Superior temporal gyrus (tissue), 1 donor: ENCODE measurements at regions not wholly inside any gene's neighbourhood (a gene's known extent, or its start where the extent isn't known, plus 50 kb on each side); places are given as distances from the start of the nearest gene placed in this dataset.
"Not testable (repeated sequence)": the region's sequence is repeated elsewhere in the genome, so short reads cannot be mapped to it uniquely, and the experiment has no call there.

ENCODE experiments used
- DNase-seq: peaks from one replicate; pipeline ENCODE4 v3.0.0-alpha.2; 2016; ENCODE audit errors: extremely low spot score

DNA sequence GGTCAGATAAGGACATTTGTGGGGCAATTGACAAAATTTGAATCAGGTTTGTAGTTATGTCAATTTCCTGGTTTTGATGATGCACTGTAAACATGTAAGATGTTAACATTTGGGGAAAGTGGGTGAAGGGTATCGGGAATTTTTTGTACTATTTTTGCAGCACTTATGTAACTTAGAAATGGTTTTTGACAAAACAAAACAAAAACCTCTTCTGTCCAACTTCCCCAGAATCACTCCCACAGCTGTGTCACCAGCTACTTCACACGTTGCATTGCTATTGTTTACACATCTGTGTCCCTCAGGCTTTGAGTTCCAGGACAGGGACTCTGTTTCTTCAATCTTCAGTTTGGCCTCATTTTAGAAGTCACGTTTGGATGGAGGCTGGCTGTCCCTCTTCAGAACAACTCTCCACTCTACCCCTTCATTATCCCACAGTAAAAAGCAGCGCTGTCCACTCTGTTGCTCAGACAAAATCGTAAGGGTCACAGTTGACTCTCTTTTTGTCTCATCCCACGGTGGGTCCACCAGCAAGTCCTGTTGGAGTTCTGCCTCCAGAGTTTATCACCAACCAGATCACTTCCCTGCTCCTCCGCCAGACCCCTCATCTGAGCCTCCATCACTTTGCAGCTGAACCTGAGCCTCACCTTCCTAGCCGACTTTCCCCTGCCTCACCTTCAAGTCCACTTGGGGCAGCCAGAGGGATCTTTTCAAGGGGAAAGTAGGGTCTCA lies 63.2 kb downstream of the NENF start:
- peak; percentile 41 for DNase-seq

DNA sequence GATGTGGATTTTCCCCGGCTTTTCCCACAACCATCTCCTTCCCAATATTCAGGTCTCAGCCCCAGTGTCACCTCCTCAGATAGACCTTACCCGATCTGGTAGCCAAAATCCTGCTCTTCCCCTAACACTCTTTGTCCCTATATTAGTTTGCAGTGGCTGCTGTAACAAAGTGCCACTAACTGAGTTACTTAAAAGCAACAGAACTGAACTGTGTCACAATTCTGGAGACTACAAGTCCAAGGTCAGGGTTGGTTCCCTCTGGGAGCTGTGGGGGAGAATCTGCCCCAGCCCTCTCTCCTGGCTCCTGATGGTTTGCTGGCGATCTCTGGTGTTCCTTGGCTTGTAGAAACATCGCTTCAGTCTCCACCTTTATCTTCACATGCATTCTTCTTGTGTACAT lies 64.0 kb downstream of the NENF start:
- no peak for DNase-seq

DNA sequence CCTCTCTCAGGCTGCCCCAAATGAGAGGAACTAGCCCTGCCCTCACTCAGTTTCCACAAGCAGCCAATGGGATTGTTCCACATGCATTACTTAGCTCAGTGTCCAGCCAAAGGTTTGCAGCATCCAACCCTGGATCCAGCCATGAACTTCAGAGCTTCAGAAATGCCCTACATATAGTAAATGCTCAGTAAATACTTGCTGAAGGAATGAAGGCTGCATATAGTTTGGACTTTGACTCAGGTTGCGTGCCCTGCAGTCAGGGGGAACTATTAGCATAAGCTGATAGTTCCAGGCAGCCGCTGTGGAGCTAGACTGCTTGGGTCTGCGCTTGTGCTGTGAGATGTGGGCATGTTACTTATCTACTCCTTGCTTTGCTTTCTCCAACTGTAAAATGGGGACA lies 64.8 kb downstream of the NENF start:
- DNase-seq, result no peak

DNA sequence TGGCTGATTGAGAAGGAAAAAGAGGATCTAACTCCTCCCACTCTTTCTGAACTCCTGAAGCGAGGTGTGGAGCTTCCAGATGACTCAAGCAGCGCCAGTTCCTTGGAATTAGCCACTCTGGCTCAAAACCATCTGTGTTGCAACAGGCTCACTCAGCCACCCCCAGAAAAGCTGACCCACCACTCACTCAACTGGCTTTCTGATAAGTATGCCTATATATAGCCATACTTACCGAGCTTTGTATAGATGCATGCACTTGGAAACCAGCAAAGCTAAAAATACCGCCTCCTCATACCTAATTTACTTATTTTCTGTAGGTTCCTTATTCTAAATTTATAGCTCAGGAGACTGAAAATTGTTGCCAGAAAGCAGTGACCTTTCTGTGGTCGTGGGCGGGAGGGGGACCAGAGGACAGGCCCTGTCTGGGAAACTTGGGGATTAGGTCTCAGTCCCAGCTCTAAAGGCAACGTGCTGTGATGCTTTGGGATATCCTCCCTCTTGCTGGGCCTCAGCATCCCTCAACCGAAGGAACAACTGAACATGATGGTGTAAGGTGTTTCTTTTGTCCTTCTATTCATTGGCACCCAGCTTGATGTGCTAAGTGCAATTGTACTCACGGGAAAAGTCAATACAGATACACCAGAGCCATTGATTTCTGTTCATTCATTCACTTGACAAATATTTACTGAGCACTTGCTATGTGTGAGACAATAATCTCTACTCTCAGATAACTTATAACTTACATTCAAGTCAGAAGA lies 65.7 kb downstream of the NENF start:
- DNase-seq, result peak; percentile 26

DNA sequence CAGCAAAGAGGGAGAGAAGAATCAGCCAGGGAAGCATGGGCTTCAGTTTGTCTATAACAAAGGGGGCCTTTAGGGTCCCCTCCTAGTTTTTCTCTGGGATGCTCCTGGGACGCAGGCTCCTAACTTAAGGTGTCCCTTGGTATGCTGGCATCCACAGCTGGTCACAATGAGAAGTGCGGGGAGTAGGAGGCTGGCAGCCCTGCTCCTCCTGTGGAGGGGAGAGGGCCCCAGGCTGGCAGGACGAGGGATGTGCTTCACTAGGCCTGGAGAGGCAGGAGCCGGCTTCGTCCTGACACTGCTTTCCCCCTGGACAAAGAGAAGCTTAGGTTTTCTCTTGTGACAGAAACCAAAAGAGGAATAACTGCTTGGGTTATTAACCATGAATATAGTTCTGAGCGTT lies 67.6 kb downstream of the NENF start:
- no peak for DNase-seq

DNA sequence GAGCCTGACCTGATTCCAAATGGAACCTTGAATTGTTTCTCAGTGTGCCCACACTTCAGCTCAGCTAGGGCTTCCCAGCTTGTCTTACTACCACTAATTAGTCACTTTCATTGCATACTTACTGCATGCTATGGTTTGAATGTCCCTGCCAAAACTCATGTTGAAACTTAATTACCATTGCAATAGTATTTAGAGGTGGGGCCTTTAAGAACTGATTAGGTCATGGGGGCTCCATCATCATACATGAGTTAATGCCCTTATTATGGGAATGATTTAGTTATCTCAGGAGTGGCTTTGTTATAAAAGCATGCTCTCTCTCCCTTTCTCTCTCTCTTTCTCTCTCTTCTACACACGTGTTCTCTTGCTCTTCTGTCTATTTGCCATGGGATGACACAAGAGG lies 68.3 kb downstream of the NENF start:
- DNase-seq, result no peak

DNA sequence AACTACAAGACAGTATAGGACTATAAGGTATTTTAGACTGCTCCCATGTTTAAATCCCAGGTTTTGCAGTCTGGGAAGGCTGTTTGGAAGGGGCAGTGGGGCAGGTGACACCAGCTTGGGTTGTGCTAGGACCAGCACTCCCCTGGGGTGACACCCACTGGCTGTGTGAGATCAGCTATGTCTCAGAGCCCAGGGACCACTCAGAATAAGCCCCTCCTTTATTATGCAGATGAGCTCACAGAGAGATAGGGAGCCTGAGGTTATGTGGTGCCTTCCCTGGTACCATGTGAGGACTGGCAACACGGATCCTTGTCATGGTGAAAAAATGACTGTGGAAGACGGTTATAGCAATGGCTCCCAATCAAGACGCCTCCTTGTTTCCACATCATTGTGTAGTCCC lies 71.0 kb downstream of the NENF start:
- no peak for DNase-seq

DNA sequence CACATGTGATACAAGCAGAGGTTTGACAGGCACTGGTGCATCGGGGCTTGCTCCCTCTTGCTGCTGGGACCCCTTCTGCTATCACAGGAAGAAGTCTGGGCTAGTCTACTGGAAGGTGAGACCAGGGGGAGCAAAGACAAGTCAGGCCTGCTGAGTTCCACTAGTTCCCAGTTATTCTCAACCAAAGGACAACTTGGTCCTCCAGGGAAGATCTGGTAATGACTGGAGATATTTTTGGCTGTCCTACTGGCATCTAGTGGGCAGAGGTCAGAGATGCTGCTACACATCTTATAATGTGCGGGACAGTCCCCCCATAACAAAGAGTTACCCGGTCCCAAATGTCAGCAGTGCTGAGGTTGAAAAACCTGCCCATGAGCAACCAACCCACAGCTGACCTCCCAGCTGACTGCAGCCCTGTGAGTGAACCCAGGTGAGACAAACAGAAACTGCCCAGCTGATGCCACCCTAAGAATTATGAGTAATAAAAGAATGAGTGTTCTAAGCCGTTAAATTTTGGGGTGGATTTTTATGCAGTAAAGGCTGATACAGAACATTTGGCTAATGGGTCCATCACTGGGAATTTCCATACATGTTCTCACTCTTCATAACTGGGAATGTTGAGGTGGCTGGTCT lies 71.6 kb downstream of the NENF start:
- DNase-seq, result no peak

DNA sequence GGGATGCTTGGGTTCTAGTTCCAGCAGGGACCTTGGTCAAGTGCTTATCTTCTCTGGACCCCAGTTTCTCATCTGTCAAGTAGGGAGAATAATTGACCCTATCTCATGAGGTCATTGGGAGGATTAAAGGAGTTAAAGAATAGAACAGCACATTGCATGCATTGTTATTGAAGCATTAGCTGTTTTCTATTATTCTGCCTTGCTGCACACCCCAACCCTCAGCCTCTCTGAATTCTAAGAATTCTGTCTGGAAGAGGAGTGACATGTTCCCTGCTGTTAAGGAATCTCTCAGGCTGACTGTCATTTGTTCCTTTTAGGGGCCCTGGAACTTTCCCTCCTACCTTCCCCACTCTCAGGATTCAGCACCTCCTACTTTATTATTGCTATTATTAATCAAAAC lies 73.9 kb downstream of the NENF start:
- no peak for DNase-seq

DNA sequence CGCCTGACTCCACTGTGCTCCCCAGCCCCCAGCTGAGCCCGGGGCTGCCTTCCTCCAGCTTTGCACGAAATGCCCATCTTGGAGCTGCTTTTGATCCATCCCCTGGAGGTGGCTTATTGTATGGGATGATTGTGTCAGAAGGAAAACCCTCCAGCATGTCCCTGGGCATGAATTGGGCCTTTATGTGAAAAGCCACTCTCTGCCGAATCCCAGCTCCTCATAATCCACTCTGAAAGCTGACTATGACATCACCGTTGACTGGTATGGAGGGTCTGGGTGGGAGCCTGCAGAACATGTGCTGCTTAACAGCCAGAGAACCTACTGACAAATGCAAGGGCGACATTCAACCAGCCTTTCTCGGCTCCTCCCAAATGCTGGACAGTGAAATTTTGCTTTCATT lies 74.6 kb downstream of the NENF start:
- peak; percentile 38 for DNase-seq

DNA sequence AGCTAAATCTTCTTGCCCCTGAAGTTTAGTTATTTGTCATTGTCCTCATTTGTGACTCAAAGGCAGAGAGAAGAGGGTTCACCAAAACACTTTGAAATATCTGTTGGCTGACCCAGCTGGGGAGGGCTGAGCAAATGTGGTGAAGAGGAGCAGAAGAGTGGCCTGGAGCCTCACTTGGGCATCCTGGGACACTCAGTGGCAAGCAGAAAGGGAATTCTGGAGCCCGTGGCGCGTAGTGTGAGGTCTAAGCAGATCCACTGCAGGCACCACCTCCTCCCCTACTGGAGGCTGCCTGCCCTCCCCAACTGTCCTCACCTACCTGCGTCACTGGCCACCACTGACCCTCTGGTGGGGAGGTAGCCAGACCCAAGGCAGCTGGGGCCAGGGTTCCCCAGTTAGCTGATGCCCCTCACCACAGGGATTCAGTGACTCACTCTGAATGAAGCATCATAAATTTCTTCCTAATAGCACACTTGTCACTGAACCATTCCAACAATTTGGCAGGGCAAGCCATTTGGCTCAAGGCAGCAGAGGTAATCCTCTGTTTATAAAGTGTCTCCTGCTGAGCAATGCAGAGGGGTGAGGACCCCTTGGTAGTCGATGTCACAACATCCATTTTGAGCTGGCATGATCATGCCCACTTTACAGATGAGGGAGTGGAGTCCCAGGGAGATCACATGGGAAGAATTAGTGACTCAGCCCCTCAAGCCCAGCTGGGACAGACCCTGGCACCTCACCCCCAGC lies 80.3 kb downstream of the NENF start:
- DNase-seq, result no peak

DNA sequence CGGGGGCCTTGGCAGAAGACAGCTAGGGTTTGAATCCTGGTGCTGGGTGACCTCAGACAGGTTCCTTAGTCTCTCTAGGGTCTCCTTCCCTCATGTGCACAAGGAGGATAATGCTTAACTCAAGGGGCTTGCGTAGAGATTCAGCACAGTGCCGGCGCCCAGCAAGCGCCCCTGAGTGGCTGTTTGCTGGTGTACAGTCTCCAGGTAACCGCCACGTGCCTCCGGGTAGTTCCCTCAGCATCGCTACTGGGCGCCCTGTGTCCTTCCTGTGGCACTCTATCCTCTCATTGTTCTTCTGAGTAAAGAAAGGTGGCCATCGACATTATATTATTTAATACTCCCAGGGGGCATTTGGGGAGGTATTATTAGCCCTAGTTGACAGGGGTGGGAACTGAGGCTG lies 80.9 kb downstream of the NENF start:
- no peak for DNase-seq

DNA sequence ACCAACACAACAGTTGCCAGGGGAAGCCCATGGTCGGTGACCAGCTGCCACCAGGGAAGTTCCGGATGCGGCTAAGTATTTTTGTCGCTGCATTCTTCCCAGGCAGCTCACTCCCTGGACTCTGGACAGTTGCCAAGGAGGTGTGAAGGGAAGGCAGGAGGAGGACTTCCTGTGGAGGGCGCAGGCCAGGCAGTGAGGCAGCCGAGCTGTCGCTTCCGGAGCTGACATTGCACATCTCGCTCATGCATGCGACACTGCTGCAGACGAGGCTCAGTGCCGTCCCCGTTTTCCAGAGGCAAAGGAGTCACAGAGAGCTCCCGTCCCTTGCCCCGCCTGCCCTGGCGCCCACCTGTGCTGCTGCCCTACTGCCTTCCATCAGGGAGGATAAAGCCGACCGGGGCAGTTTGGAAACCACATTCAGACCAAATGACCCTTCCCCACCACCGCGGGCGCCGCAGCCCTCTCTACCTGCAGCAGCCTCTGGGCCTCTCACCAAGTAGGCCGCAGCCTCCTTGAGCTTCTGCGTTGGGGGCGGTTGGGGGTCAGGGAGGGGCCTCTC lies 81.4 kb downstream of the NENF start:
- no peak for DNase-seq

DNA sequence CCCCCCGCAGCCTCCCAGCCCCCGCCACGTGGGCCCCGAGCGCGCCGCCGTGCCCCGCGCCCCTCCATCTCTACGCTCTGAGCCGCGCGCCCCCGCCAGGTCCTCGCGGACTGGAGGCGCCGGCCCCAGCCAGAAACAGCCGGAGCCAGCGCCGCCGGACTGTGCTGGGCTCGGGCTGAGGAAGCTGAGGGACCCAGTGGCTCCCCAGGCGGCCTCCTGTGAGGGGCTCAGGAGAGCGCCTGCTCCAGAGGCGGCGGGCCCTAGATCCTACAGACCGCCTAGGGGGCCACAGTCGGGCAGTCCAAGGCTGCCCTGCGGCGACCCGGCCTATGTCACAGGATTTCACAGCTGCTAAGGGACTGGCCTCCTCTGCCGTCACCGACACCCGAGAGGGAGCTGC lies 82.1 kb downstream of the NENF start:
- no peak for DNase-seq

DNA sequence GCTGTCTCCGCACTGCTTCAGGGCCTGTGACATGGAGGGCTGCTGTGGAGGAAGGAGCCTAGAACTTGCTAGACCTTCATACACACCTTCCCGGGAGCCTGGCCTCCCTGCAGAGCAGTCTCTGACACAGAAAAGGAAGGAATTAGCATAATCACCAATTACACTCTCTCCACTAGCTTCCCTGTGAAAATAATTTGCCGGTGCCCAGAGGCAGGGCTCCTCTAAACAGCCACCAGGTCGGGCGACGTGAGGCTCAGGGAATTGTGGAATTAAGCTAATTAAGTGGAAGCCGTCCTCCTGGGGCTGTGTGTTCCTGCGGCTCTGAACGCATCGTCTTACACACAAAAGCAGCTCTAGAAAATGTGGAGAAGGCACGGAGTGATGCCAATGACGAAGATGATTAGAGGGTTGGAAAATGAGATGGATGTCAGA lies 82.6 kb downstream of the NENF start:
- DNase-seq, result no peak

DNA sequence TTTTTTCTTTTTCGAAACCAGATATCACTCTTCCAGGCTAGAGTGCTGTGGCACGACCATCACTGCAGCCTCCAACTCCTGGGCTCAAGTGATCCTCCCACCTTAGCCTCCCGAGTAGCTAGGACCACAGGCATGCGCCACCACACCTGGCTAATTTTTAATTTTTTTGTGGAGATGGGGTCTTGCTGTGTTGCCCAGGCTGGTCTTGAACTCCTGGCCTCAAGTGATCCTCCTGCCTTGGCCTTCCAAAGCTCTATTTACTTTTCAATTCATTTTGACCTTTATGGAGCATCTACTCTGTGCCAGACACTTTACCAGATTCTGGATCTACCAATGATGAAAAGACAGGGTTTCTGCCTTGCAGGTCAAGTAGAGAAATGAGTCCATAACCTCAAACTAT lies 83.3 kb downstream of the NENF start:
- DNase-seq, result not testable (repeated sequence)

DNA sequence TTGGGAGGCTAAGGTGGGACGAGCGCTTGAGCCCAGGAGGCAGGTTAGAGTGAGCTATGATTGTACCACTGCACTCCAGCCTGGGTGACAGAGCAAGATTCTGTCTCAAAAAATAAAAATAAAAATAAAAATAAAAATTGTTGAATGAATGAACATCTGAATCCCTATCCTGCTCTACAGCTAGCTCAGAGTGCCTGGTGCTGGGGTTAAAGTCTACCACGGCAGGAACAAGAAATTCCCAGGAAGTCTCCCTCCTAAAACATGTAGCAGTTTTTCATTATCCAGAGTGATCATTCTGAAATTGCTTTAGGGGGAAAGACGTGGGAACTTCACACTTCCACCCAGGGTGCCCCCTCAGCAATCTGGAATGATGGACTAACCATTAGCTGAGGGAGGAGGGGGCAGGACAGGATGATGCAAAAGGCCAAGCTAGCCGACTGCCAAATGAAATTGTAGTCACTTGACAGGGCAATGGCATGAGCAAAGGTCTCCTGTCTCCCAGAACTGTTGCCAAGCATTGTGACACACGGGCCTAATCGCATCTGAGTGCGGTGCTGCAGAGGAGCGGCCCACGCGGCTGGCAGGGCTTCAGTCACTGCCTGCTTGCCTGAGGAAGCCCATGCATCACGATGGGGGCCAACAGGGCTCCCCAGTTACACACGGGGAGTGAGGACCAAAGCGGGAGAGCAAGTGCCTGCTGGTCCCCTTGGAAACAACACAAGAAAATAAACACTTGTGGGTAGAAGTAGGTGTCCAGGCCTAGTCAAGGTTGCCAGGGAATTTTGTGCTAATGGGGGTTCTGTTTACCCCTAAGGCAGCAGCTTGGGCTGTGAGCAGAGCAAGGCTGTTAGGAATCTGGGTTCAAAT lies 85.7 kb downstream of the NENF start:
- DNase-seq, result no peak

DNA sequence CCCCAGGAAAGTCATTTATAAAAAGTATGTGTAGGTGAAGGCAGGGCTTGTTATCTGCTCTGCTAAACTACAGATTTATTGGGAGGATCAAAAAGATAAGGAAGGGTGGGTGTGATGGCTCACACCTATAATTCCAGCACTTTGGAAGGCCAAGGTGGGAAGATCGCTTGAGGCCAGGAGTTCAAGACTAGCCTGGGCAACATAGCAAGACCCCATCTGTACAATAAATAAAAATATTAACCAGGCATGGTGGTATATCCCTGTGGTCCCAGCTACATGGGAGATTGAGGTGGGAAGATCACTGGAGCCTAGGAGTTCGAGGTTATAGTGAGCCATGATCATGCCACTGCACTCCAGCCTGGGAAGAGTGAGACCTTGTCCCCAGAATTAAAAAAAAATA lies 86.4 kb downstream of the NENF start:
- DNase-seq, result no peak

DNA sequence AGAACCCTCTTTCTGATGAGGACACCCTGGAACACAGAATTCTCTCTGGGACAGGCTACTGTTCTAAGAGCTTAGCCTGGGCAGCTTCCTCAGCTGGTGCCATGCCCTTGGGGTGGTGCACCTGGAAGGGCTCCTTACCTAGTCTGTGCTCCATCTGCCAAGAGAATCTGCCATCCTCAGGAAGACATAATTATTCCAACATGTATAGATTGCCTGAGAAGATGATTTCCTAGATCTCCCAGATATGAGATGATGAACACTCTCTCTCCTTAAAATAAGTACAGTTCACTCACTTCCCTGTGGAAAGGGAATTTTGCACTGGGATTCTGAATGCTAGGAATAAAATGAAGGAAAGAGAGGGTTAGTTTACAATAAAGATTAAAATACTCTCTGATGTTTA lies 87.6 kb downstream of the NENF start:
- DNase-seq, result no peak

DNA sequence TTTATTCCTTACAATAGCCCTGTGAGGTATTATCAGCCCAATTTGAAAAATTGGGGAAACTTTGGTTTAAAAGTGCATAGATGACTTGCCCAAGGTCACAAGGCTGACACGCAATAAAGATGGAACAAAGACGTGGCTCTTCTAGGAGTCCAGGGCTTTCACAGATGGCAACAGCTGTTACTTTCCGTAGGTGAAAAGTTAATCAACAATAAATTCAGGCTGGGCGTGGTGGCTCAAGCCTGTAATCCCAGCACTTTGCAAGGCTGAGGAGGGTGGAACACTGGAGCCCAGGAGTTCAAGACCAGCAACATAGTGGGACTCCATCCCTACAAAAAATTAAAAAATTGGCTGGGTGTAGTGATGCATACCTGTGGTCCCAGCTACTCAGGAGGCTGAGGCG lies 87.8 kb upstream of the ATF3 start:
- DNase-seq, result no peak

DNA sequence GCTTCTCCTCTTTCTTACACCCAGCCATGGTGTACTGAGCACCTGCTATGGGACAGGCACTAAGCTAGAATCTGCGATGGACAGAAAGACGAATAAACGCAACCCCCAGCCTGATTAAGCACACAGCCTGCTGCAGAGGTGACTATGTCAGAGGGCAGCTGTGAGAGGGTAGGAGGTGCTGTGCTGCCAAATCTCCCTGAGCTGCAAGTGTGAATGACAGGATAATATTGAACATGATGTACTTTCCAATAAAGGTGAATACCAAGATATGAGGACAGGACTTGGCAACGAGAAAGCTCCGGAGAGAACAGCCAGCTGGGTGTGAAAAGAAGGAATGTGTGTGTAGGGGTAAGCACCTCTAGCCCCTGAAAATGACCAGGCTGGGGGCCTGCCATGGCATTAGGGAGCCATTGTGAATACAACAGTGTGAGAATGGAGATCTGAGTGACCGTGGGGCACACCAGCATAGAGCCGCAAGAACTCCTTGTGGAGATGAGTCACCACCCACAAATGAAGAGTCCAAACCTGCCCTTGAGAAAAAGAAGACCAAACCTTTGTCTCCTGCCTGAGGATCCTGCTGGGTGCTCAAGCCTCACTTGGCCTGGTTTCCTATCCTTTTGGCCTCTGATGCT lies 83.0 kb upstream of the ATF3 start:
- DNase-seq, result no peak
